ENCODE measurements at regions not wholly inside any gene's neighbourhood (a gene's known extent, or its start where the extent isn't known, plus 50 kb on each side); places are given as distances from the start of the nearest gene placed in this dataset.

GRCh38 chr3:86251781-86252180 lies 739.2 kb downstream of the VGLL3 start:
- Mint-ChIP-seq H3K36me3 (peaks cover 2% of the 10 kb centered on the region; the same call in 1 of the 2 replicates), H3K27ac (no peak overlapping the region), H3K4me1 (no peaks in the 10 kb centered on the region), H3K27me3 (ENCODE audit: low read depth) (no peaks in the 10 kb centered on the region), H3K4me3 (no peak overlapping the region), H3K9me3 (peaks cover 13% of the 10 kb centered on the region)
- CTCF ChIA-PET, result no interaction called here
- DNase-seq (ENCODE audit: low spot score), result no peak
- no peak for TF ChIP-seq CTCF (IDR thresholded peaks at IDR 0.05)
- no peak for TF ChIP-seq PRDM15 (CRISPR knock-in tag; IDR thresholded peaks at IDR 0.05)
- no peak for TF ChIP-seq MYBL2 (CRISPR knock-in tag; IDR thresholded peaks at IDR 0.05)
- no peak for TF ChIP-seq IRF1 (CRISPR knock-in tag; IDR thresholded peaks at IDR 0.05)
- TF ChIP-seq ZBTB43 (CRISPR knock-in tag; IDR thresholded peaks at IDR 0.05), result no peak
- no peak for TF ChIP-seq ZSCAN18 (CRISPR knock-in tag; IDR thresholded peaks at IDR 0.05)
- TF ChIP-seq MAX (CRISPR knock-in tag; IDR thresholded peaks at IDR 0.05), result no peak
- TF ChIP-seq CREM (CRISPR knock-in tag; IDR thresholded peaks at IDR 0.05), result no peak
- no peak for TF ChIP-seq ZNF423 (CRISPR knock-in tag; IDR thresholded peaks at IDR 0.05)
- no peak for TF ChIP-seq SMAD3 (CRISPR knock-in tag; IDR thresholded peaks at IDR 0.05; ENCODE audit: borderline replicate concordance)
- TF ChIP-seq GTF2I (CRISPR knock-in tag; conservative IDR thresholded peaks at IDR 0.05), result no peak
- TF ChIP-seq KAT7 (CRISPR knock-in tag; IDR thresholded peaks at IDR 0.05; ENCODE audit: borderline replicate concordance), result no peak
- no peak for TF ChIP-seq GABPB1 (CRISPR knock-in tag; IDR thresholded peaks at IDR 0.05)
- TF ChIP-seq NR1H2 (CRISPR knock-in tag; IDR thresholded peaks at IDR 0.05), result no peak
- POLR2A ChIA-PET, result no interaction called here
- no peak for ATAC-seq

GRCh38 chr3:86249833-86250232 lies 741.1 kb downstream of the VGLL3 start:
- Mint-ChIP-seq H3K9me3 (peaks cover 13% of the 10 kb centered on the region), H3K4me1 (peaks cover 5% of the 10 kb centered on the region), H3K36me3 (peaks cover 2% of the 10 kb centered on the region; the same call in 1 of the 2 replicates), H3K27ac (no peak overlapping the region), H3K4me3 (no peak overlapping the region), H3K27me3 (ENCODE audit: low read depth) (no peaks in the 10 kb centered on the region)
- TF ChIP-seq NR3C1 (CRISPR knock-in tag; conservative IDR thresholded peaks at IDR 0.05; ENCODE audit: low read depth) (no peak), OVOL2 (CRISPR knock-in tag; IDR thresholded peaks at IDR 0.05; ENCODE audit: borderline replicate concordance) (no peak), FOXP1 (CRISPR knock-in tag; IDR thresholded peaks at IDR 0.05; ENCODE audit: borderline replicate concordance) (no peak), ZNF138 (CRISPR knock-in tag; conservative IDR thresholded peaks at IDR 0.05) (no peak), HMGXB4 (CRISPR knock-in tag; IDR thresholded peaks at IDR 0.05) (no peak), HMGA2 (CRISPR knock-in tag; IDR thresholded peaks at IDR 0.05) (no peak), ZNF219 (CRISPR knock-in tag; IDR thresholded peaks at IDR 0.05; ENCODE audit: borderline replicate concordance) (no peak), SMAD3 (CRISPR knock-in tag; IDR thresholded peaks at IDR 0.05; ENCODE audit: borderline replicate concordance) (no peak)
- ATAC-seq (no peak), DNase-seq (ENCODE audit: low spot score) (no peak)
- POLR2A ChIA-PET, result interaction anchor here (0.6 kb wide), 1 partner anchor 700 kb away, joined by 3 read pairs; no protein-coding TSS in a partner anchor
- CTCF ChIA-PET, result no interaction called here

Measured in WTC11 (cell line).